Epithelial cell of prostate (primary cell): ENCODE measurements at regions not wholly inside any gene's neighbourhood (a gene's known extent, or its start where the extent isn't known, plus 50 kb on each side); places are given as distances from the start of the nearest gene placed in this dataset.

Experiments used
- DNase-seq: peaks from one replicate; pipeline ENCODE4 v3.0.0-alpha.2; 2011; ENCODE audit warnings: low read depth, low spot score
- H3K27ac ChIP-seq: fragments of 450-650 bp; 2 replicates; pipeline ENCODE4 v1.5.1; 2017; ENCODE audit warnings: mild to moderate bottlenecking

DNA sequence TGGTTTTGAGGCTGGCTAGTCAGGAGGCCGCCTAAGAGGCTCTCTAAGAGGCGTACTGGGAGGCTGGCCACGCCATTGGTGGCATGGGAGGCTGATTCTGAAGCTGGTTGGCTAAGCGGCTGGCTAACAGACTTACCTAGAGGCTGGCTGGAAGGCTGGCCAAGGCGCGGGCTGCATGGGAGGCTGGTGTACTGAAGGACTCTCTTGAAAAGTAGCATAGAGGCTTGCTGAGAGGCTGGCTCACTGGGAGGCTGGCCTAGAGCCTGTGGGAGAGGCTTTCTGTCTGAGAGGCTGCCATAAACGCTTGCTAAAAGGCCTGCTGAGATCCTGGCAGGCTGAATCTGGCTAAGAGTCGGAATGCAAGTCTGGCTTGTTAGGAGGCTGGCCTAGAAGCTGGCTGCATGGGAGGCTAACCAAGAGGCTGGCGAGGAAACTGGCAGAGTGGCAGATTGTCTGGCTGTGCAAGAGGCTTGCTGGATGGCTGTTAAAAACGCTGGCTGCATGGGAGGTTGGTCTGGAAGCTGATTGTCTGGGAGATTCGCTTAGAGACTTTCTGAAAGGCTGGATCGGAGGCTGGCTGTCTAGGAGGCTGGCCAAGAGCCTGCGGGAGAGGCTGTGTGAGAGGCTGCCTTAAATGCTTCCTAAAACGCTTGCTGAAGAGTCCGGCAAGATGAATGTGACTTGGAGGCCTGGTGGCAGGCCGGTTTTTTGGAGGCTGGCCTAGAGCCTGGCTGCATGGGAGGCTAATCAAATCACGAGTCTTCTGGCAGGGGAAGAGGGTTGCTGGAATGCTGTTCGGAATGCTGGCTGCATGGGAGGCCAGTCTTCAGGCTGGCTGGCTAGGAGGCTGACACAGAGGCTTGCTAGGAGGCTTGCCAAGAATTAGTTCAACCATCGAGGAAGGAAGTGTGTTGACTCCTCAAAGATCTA, 134.2 kb downstream of the OR13A1 start:
- no peak overlapping the region for H3K27ac ChIP-seq
- no peak for DNase-seq

DNA sequence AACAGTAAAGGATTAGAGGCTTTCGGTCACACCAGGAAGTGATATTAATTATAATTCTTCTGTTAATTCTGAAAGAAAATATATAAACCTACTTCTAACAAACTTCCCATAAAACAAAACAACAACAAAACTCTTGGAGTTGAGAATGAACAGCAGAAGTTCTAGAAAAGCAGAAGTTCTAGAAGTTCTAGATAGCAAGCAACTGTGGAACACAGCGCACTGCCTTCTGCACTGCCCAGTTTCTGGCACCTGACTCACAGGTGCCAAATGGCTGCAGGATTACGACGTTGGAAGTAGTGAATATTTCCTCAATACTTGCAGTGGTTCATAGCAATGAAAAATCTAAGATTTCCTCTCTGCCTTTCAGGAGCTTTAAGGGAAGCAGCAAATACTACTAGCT, 132.2 kb downstream of the OR13A1 start:
- no peak overlapping the region for H3K27ac ChIP-seq
- no peak for DNase-seq

- H3K27ac ChIP-seq, result no peak overlapping the region
- no peak for DNase-seq
These were observed 117.5 kb downstream of the OR13A1 start for GRCh38 chr10:45197816-45198485.

DNA sequence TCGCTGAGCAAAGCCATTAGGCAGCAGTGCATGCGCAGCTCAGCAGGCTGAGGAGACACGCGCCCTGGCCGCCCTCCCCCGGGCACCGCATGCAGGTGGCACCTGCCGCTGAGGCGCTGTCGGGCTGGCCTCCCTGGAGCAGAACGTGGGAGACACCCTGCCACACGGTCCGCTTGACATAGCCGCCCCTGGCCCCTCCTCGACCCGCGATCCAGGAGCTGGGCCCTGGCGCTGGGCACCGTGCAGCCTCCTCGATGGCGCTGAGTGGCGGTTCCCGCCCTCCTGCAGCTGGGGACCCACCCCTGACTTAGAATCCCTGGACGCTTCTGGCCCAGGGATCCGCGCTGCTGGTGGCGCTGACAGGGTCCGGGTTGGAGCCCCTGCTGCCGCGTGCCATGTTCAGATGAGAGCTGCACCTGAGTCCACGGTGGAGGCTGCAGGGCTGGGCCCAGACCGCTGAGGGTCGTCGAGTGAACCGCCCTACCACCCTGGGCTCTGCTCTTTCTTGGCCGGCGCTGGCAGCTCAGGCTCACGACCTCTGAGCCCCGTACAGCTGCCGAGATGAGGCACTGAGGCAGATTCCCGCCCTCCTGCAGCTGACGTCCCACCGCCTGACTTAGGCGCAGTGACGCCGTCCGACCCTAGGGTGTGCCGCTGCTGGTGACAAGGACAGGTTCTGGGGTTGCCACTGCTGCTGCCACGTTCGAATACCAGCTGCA, 116.8 kb downstream of the OR13A1 start:
- DNase-seq, result no peak
- no peak overlapping the region for H3K27ac ChIP-seq

GRCh38 chr10:45199205-45199740, 116.1 kb downstream of the OR13A1 start:
- H3K27ac ChIP-seq, result no peak overlapping the region
- DNase-seq, result no peak

DNA sequence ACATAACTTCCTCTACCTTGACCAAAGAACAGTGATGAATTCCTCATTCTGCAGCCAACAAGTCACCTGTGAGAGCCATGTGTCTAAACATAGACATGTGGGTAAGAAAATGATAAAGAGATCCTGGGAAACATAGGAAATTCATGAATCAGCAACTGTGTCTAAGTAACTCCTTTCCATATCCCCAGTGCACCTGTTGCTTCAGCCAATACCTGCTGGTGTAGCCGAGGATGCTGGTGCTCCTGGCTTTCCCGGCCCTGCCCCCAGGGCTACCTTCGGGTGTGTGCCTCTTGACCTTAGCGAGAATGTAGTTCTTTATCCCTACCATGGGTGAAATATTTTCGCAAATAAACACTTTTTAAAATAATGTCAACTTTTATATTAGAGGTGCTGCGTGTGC, 114.1 kb downstream of the OR13A1 start:
- DNase-seq, result no peak
- no peak overlapping the region for H3K27ac ChIP-seq

- no peak overlapping the region for H3K27ac ChIP-seq
- no peak for DNase-seq
These were observed 113.2 kb downstream of the OR13A1 start for GRCh38 chr10:45202242-45202641.

DNA sequence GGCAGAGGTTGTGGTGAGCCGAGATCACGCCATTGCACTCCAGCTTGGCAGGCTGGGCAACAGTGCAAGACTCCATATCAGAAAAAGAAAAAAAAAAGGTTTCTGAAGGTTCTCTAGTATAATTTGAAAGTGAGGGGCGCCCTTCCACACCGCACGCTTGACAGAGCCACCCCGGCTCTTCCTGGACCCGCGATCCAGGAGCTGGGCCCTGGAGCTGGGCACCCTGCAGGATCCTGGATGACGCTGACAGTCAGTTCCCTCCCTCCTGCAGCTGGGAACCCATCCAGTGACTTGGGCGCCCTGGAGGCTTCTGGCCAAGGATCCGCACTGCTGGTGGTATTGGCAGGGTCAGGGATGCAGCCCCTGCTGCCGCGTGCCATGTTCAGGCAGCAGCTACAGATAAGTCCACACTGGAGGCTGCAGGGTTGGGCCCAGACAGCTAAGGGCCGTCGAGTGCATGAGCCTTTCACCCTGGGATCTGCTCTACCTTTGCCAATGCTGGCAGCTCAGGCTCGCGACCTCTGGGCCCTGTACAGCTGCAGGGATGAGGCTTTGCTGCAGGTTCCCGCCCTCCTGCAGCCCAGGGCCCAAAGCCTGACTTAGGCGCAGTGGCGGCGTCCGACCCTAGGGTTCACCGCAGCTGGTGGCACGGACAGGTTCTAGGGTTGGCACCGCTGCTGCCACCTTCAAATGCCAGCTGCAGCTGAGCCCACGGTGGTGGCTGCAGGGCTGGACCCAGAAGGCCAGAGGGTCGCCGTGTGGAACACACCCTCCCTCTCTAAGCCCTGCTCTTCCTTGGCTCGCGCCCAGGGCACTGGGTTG, 110.2 kb downstream of the OR13A1 start:
- no peak overlapping the region for H3K27ac ChIP-seq
- no peak for DNase-seq

DNA sequence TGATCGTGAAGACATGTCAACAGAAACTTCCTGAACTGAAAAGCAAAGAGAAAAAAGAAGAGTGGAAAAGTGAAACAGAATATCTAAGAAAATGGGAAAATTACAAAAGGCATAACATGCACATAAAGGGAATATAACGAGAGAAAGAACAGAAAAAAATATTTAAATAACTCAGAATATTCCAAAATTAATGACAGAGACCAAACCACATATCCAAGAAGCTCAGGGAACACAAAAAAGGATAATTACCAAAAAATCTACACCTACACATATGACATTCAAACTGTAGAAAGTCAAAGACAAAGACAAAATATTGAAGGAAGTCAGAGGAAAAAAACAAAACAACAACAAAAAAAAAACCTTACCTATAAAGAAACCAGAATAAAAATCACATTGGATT, 105.5 kb downstream of the OR13A1 start:
- no peak overlapping the region for H3K27ac ChIP-seq
- DNase-seq, result no peak

DNA sequence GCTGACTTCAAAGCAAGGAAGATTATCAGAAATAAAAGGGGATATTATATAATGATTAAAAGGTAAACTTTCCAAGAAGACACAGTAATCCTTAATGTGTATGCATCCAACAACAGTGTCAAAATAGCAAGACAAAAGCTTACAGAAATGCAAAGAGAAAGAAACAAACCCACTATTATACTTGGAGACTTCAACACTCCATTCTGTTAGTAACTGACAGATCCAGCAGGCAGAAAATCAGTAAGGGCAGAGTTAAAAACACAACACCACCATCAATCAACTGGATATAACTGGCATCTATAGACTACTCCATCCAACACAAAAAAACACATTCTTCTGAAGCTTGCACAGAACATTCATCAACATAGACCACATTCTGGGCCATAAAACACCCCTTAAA, 103.8 kb downstream of the OR13A1 start:
- no peak overlapping the region for H3K27ac ChIP-seq
- DNase-seq, result no peak

- DNase-seq, result no peak
- no peak overlapping the region for H3K27ac ChIP-seq
These were observed 96.0 kb downstream of the OR13A1 start for GRCh38 chr10:45219416-45219815.

GRCh38 chr10:45220931-45221330, 94.5 kb downstream of the OR13A1 start:
- no peak overlapping the region for H3K27ac ChIP-seq
- no peak for DNase-seq

DNA sequence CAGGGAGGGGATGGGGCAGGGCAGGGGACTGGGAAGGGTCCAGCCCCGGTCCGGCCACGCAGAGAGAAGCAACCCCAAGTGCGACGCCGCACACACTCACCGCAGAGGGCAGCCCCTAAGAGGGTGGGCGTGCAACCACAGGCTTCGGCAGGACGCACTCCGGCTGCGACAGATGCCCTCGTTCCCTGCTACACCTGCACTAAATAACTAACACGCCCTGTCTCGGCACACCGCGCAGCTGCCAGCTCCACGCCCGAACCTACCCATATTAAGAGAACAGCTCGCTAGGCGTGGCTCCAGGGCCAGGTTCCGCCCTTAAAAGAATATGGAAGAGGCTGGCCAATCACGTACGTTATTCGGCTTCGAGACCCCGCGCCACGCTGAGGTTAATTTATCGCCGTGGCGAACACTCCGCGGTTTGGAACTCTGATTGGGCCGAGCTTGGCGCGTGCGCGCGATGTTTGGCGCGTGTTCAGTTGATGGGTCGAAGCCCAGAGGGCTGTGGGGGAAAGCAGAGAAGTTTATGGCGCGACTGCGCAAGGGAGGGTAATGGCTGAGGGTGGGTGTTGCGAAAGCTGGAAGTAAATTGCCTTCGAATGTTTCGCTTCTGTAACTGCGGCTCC, 91.1 kb downstream of the OR13A1 start:
- no peak for DNase-seq
- H3K27ac ChIP-seq, result no peak overlapping the region

- no peak for DNase-seq
- no peak overlapping the region for H3K27ac ChIP-seq
These were observed 88.4 kb downstream of the OR13A1 start for GRCh38 chr10:45227042-45227441.

DNA sequence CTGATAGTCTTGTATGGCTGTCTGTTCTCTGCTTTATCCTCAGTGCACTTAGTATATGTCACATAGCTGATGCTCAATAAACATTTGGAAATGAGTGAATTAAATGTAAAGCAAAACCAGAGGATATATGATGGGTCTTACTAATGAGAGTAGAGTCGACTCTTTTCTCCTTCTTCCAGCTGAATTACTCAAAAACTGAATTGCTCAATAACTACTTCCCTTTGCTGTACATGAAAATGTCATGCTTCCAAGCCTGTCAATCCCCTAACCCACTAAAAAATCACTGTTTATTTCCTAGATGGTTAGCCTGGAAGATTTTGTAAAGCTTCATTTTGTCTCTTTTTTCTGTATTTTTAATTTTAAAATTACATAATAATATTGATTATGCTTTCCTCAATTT, 88.0 kb downstream of the OR13A1 start:
- DNase-seq, result no peak
- H3K27ac ChIP-seq, result no peak overlapping the region

- DNase-seq, result no peak
- H3K27ac ChIP-seq, result no peak overlapping the region
These were observed 85.6 kb downstream of the OR13A1 start for GRCh38 chr10:45229823-45230222.

DNA sequence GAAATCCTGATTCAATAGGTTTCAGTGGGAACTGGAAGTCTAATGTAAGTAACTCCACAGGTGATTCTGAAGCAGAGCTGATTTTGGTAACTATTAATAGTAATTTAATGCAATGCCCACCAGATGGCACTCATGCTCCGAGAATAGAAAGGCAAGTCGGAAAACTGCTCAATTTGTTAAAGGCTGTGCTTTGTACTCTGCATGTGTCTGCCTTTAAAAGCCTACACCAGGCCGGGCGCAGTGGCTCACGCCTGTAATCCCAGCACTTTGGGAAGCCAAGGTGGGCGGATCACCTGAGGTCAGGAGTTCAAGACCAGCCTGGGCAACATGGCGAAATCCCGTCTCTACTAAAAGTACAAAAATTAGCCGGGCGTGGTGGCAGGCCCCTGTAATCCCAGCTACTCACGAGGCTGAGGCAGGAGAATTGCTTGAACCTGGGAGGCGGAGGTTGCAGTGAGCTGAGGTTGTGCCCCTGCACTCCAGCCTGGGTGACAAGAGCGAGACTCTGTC, 80.1 kb downstream of the OR13A1 start:
- peak overlapping the region; percentile 29 for H3K27ac ChIP-seq
- DNase-seq, result peak; percentile 10

DNA sequence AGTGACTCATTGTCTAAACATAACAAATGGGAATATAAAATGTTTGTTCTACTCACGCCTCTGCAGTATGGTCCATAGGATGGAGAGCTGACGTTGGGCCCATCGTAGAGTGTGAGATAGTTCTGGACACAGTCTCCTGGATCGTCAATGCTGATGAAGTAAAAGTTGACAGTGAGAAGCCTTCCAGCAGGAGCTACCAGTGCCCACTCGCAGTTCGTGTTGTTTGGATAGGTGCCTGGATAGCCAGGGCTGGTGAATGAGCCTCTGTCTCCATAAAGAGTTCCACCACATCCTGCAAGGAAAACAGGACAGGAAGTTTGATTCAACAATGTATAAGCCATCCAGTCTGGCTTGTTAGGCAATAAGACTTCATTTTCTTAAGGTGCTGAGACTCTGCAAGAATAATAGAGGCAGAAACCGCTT, 79.6 kb downstream of the OR13A1 start:
- peak; percentile 22 for DNase-seq
- peak overlapping the region; percentile 29 for H3K27ac ChIP-seq

GRCh38 chr10:45238896-45239295, 76.5 kb downstream of the OR13A1 start:
- DNase-seq, result no peak
- no peak overlapping the region for H3K27ac ChIP-seq
